NOMO-1 treated with dmso at 0.1 percent for 144 hours (cell line): ENCODE measurements at regions not wholly inside any gene's neighbourhood (a gene's known extent, or its start where the extent isn't known, plus 50 kb on each side); places are given as distances from the start of the nearest gene placed in this dataset.
"Not testable (repeated sequence)": the region's sequence is repeated elsewhere in the genome, so short reads cannot be mapped to it uniquely, and the experiment has no call there.

Source experiments
- DNase-seq: peaks from one replicate; lab custom pipeline; 2025; ENCODE audit not compliant: unreplicated experiment; lab: John Stamatoyannopoulos, UW

DNA sequence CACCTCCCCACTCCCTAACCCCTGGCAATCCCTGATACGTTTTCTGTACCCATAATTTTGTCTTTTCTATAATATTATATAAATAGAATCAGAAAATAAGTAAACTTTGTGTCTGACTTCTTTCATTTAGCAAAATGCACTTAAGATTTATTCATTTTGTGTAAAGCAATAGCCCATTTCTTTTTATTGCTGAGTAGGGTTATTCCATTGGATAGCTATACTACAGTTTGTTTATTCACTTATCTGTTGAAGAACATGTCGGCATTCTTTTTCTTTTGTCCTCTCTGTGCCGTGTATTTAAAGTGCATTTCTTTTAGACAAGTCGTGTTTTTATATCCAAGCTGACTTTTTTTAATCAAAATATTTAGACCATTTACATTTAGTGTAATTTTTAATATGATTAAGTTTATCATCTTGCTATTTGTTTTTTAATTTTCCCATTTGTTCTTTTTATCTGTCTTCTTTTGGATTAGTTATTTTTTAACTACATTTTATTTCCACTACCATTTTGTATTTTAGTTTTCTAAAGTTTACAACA is 176.4 kb upstream of the TSHZ3 start:
- no peak for DNase-seq

GRCh38 chr19:31527443-31527842 is 178.2 kb upstream of the TSHZ3 start:
- DNase-seq, result no peak

GRCh38 chr19:31528261-31528660 is 179.0 kb upstream of the TSHZ3 start:
- no peak for DNase-seq

DNA sequence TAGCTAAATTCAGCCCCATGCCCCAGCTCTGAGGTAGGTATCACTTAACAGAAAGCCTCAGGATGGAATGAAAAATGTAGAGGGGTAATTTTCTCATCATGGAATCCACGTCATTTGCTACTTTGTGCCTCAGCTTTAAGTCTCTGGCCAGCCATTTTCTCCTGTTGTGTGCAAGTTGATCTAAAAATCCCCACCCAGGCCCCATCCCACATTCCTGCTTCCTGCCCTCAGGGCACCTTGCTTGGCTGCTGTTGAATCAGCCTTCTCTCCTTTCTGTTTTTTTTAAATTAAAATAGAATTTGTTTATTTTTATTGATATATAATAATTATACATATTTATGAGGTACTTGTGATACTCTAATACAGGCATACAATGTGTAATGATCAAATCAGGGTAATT is 179.9 kb upstream of the TSHZ3 start:
- no peak for DNase-seq

- DNase-seq, result no peak
Measured at GRCh38 chr19:31530781-31531180, 181.5 kb upstream of the TSHZ3 start.

DNA sequence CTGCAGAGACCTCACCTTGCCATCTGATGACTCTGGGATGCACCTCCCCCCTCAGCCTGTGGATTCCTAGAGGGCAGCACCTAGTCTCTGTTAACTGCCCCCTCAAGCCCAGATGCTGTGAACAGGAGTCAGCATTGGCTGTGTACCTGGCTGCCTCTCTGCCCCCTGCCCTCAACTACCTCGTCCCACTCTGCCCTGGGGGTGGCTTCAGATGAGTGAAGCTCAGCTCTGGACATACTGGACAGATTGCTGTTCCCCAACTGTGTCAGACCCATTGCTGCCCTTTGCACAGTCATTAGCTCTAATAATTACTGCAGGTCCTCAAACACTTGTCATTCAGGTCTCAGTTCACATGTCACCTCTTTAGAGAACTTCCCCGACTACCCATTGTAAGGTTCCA is 182.1 kb upstream of the TSHZ3 start:
- no peak for DNase-seq

- no peak for DNase-seq
Measured at GRCh38 chr19:31532034-31532433, 182.8 kb upstream of the TSHZ3 start.

GRCh38 chr19:31533114-31533513 is 183.9 kb upstream of the TSHZ3 start:
- DNase-seq, result no peak

- DNase-seq, result no peak
Measured at GRCh38 chr19:31534231-31534630, 185.0 kb upstream of the TSHZ3 start.

GRCh38 chr19:31534786-31535657 is 185.8 kb upstream of the TSHZ3 start:
- no peak for DNase-seq

GRCh38 chr19:31535691-31536460 is 186.6 kb upstream of the TSHZ3 start:
- no peak for DNase-seq

DNA sequence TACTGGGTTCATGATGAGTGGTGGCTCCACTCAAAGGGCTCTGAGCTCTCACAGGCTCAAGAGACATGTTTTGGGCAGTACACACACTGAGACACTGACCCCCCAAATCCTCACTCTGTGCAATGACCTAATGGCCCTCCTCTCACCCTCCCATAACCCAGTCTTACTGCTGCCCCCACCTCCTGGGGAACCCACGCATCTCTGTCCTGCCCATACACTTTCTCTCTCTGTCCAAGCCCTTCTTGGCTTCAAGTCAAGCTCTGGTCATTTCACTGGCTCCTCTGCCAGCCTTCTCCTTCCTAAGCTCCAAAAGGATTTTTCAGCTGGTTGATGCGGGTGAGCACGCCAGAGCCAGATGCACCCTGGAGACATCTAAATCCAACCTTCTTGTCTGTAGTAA is 187.9 kb upstream of the TSHZ3 start:
- DNase-seq, result no peak

GRCh38 chr19:31537902-31538301 is 188.7 kb upstream of the TSHZ3 start:
- DNase-seq, result not testable (repeated sequence)

DNA sequence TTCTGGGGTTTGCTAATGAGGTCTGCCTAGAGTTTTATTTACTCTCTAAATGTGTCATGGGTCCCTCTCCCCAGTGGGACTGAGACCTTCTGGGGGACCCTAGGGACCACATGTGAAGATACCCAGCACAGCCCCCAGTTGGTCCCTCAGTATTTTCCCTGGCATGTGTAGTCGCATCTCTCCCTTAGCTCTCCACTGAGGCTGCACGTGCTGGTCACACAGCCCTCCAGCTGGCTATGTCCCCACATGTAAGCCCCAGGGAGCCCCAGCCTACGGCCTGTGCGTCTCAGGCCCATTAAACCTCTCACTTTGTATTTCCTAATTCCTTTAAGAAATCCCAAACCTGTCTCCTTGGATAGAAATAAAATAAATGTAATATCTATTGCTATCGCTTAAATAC is 189.6 kb upstream of the TSHZ3 start:
- no peak for DNase-seq

- no peak for DNase-seq
Measured at GRCh38 chr19:31539386-31539785, 190.2 kb upstream of the TSHZ3 start.

GRCh38 chr19:31541396-31541795 is 192.2 kb upstream of the TSHZ3 start:
- DNase-seq, result no peak

DNA sequence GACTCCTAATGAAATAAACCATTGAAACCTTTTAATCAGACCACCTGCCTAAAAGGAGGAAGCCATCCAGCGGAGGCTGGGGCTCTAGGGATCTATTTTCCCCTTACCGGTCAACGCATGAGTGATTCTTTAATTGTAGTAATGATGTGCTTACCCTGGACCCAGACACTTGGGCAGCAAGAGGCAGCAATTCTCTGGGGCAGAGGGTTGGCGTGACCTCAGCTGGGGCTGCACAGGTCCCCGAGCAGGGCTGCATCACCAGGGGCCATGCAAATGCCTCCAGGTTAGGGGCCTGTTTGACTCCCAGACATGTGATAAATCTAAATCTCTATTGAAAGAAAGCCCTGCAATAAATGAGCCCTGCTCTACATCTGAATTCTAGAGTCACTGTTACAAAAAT is 194.2 kb upstream of the TSHZ3 start:
- no peak for DNase-seq

DNA sequence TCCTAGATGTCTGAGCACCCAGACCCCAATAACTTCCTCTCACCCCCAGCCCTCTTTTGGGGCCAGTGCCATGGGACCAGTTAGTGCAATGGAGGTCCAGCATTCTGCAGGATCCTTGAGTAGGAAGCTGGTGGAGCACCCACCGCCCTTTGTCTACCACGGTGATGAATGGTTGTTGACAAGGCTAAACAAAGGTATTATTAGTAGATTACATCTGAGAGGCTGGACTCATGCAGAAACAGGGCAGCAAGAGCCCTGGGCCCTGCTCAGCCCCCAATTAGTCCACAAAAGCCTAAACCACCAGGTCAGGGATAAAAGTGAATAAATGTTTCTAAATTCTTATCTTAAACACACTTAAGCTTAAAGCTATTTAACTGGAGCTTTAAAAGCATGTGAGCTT is 196.5 kb upstream of the TSHZ3 start:
- no peak for DNase-seq

- DNase-seq, result no peak
Measured at GRCh38 chr19:31546205-31546960, 197.1 kb upstream of the TSHZ3 start.

DNA sequence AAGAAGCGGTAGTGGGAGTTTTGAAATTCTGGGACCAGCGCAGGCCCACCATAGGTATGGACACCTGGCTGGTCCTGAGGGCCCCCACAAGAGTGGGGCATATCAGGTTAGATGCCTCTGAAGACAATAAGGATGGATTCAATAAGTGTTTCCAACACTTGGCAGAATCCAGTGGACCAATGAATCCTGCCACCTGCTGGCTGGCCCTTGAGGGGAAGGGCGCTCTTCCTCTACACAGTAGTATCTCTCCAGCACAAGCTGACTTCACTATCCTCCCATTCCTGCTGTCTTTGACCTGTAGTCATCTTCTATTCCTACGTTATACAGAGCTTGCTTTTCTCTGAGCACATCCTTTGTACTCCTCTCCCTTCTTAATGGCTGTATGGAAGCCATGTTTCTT is 199.7 kb upstream of the TSHZ3 start:
- DNase-seq, result no peak

DNA sequence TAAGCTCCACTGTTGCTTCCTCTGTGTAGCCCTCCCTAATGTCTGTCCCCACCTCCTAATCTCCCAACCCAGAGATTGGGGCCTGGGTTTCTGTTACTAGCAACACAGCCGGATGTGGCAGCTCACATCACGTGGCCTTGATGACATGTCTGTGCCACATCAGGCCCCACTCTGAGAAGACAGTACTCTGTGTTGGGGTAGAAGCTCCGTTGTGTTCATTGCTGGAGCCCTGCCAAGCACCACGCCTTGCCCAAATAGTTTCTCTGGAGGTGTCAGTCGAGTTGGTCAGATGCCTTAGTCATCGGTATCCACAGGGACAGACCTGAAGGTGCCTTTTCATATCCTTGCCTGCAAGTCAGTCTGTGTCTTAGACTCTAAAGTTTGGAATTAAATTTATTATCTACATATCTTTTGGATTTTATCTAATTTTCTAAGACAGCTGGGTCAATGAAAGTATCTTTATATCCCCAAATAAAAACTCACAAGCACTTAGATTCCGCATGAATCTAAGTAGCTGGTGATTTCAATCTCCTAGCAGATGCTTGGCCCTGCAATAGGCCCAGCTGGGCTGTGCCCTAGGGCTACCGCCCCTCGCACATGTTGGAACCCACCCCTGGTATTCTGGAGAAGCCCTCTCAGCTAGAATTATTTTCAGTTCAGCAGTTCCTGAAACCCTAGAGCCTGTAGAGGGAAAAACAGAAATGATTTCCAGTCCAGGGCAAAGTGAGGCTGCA is 204.0 kb upstream of the TSHZ3 start:
- no peak for DNase-seq
